ENCODE measurements at regions not wholly inside any gene's neighbourhood (a gene's known extent, or its start where the extent isn't known, plus 50 kb on each side); places are given as distances from the start of the nearest gene placed in this dataset.

- TF ChIP-seq PATZ1 (CRISPR knock-in tag; IDR thresholded peaks at IDR 0.05; ENCODE audit: borderline replicate concordance) = no peak
- TF ChIP-seq PPARA (CRISPR knock-in tag; IDR thresholded peaks at IDR 0.05; ENCODE audit: borderline replicate concordance) = no peak
- TF ChIP-seq ESRRG (CRISPR knock-in tag; IDR thresholded peaks at IDR 0.05) = no peak
- TF ChIP-seq ZFP30 (CRISPR knock-in tag; IDR thresholded peaks at IDR 0.05) = no peak
- no peak for TF ChIP-seq CSDC2 (CRISPR knock-in tag; IDR thresholded peaks at IDR 0.05)
- no peak for TF ChIP-seq ZFP3 (CRISPR knock-in tag; IDR thresholded peaks at IDR 0.05)
Measured at GRCh38 chr5:42015681-42016080, 90.6 kb downstream of the FBXO4 start.
